HL-60 (cell line): ENCODE measurements at regions not wholly inside any gene's neighbourhood (a gene's known extent, or its start where the extent isn't known, plus 50 kb on each side); places are given as distances from the start of the nearest gene placed in this dataset.
A peak's percentile ranks its signal among the peaks of the same experiment; 100 is the strongest.

Experiments used
- DNase-seq, 2 experiments: peaks; one replicate each; pipeline ENCODE4 v3.0.0-alpha.2; 2010 to 2020; ENCODE audit warnings: low read depth in 1 of 2, low spot score in 1 of 2
- H3K27ac ChIP-seq: fragments of 250-450 bp; sonication (Bioruptor Pico); replicated peaks from 2 replicates; pipeline ENCODE4 v1.5.1; 2020; ENCODE audit warnings: mild to moderate bottlenecking, moderate library complexity
- H3K27me3 ChIP-seq: fragments of 250-450 bp; sonication (Bioruptor Pico); 2 replicates; pipeline ENCODE4 v1.5.1; 2021; ENCODE audit warnings: mild to moderate bottlenecking, moderate library complexity; ENCODE audit not compliant: insufficient read depth, poor library complexity, severe bottlenecking
- H3K4me3 ChIP-seq: replicated peaks from 2 replicates; pipeline ENCODE4 v1.5.1; 2011; ENCODE audit warnings: mild to moderate bottlenecking, control low read depth, low read length; ENCODE audit not compliant: insufficient read depth
- GABPA ChIP-seq: IDR thresholded peaks from 2 replicates; pipeline ENCODE4 v1.6.1; 2012; ENCODE audit warnings: low read depth
- POLR2AphosphoS5 ChIP-seq: IDR thresholded peaks from 2 replicates; pipeline ENCODE4 v1.6.1; 2012; ENCODE audit warnings: low read depth
- SPI1 ChIP-seq: IDR thresholded peaks from 2 replicates; pipeline ENCODE4 v1.6.1; 2012; ENCODE audit warnings: low read depth, mild to moderate bottlenecking, borderline replicate concordance
- TF ChIP-seq, protein P1 (sequence below): IDR thresholded peaks from 2 replicates; pipeline ENCODE4 v1.6.1; 2012; ENCODE audit warnings: low read depth; ENCODE audit not compliant: insufficient replicate concordance
- TF ChIP-seq, protein P2 (sequence below): IDR thresholded peaks from one replicate; pipeline ENCODE4 v1.5.1; 2011; ENCODE audit warnings: low read length, control low read depth, inconsistent platforms; ENCODE audit not compliant: insufficient read depth

DNA sequence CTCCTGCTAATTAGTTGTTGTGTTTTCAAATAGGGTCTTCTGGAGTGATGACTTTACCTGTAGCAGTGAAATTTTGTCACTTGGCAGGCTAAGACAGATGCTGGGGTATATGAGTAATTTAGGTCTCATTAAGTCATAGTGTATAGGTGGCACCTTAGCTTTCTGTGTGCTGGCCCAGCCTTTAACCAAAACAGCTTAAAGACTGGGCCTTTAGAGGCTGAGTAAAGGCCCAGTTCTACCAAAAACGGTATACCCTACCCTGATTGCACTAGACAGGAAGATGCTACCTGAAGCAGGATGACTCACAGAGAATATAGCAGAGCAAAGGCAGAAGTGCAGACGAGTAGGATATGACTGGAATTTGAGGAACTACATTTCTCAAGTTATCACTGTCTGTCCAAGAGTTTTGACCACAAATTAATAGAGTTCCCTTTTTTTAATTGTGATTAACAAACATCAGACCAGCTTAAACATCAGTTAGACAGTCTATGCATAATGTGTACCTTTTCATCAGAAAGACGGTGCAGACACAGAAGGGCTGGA, 337.9 kb upstream of the SALL3 start:
- TF ChIP-seq GABPA (no peak), SPI1 (peak; percentile 96), POLR2AphosphoS5 (no peak)
- TF ChIP-seq, protein P1, sequence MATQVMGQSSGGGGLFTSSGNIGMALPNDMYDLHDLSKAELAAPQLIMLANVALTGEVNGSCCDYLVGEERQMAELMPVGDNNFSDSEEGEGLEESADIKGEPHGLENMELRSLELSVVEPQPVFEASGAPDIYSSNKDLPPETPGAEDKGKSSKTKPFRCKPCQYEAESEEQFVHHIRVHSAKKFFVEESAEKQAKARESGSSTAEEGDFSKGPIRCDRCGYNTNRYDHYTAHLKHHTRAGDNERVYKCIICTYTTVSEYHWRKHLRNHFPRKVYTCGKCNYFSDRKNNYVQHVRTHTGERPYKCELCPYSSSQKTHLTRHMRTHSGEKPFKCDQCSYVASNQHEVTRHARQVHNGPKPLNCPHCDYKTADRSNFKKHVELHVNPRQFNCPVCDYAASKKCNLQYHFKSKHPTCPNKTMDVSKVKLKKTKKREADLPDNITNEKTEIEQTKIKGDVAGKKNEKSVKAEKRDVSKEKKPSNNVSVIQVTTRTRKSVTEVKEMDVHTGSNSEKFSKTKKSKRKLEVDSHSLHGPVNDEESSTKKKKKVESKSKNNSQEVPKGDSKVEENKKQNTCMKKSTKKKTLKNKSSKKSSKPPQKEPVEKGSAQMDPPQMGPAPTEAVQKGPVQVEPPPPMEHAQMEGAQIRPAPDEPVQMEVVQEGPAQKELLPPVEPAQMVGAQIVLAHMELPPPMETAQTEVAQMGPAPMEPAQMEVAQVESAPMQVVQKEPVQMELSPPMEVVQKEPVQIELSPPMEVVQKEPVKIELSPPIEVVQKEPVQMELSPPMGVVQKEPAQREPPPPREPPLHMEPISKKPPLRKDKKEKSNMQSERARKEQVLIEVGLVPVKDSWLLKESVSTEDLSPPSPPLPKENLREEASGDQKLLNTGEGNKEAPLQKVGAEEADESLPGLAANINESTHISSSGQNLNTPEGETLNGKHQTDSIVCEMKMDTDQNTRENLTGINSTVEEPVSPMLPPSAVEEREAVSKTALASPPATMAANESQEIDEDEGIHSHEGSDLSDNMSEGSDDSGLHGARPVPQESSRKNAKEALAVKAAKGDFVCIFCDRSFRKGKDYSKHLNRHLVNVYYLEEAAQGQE, result no peak
- TF ChIP-seq, protein P2, sequence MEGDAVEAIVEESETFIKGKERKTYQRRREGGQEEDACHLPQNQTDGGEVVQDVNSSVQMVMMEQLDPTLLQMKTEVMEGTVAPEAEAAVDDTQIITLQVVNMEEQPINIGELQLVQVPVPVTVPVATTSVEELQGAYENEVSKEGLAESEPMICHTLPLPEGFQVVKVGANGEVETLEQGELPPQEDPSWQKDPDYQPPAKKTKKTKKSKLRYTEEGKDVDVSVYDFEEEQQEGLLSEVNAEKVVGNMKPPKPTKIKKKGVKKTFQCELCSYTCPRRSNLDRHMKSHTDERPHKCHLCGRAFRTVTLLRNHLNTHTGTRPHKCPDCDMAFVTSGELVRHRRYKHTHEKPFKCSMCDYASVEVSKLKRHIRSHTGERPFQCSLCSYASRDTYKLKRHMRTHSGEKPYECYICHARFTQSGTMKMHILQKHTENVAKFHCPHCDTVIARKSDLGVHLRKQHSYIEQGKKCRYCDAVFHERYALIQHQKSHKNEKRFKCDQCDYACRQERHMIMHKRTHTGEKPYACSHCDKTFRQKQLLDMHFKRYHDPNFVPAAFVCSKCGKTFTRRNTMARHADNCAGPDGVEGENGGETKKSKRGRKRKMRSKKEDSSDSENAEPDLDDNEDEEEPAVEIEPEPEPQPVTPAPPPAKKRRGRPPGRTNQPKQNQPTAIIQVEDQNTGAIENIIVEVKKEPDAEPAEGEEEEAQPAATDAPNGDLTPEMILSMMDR, result no peak
- Histone ChIP-seq H3K4me3 (no peak overlapping the region), H3K27ac (no peak overlapping the region), H3K27me3 (no peaks in the 10 kb centered on the region)
- peak; percentile 11 to 81 for DNase-seq

DNA sequence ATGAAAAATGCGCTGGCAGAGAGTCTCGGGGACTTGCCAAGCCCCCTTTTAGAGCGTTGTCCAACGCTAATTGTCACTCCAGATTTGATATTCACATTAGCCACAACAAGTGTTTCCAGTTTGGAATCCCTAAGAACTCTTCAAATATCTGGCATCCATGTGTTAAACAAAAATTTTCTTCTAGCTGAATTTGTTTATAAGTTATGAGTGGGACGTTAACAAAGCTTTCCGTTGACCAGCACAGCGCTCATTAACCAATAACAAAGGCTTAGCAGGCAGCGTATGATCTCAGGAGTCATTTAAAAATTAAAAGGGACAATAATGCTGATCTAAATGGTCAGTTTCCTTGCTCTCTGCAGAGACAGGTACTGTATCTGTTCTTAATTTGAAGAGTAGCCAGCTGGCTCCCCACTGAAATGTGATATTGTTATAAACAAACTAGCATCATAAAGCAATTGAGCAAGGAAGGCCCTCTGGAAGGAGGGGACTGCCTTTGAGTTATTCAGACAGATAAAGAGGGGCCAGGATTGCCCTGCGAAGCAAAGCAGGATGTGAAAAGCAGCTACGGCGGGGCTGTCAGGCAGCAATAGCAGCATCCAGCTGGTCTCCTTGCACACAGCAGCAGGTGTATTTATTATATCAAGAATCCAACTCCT, 337.2 kb upstream of the SALL3 start:
- Histone ChIP-seq H3K27ac (peak overlapping the region; percentile 26), H3K4me3 (no peak overlapping the region), H3K27me3 (no peaks in the 10 kb centered on the region)
- TF ChIP-seq GABPA (no peak), SPI1 (no peak), POLR2AphosphoS5 (no peak)
- TF ChIP-seq, protein P2, result no peak
- TF ChIP-seq, protein P1, result no peak
- DNase-seq, result no peak

DNA sequence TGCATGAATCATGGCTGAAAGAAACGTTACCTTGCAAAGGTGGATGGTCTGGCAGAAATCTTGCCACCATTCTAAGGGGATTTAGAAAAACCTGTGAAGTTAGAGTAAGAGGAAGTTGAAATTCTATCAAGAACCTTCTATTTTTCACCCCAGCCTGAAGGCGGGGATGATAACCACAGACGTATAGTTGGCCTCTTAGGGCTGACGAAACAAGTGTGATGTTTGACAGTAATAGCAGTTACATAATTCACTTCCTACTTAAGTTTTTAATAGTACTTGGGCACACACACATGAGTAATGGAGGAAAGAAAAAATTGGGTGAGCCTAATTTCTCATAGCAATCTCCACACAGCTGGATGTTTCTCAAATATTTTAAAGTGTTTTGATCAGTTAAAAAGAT, 336.6 kb upstream of the SALL3 start:
- Histone ChIP-seq H3K4me3 (no peak overlapping the region), H3K27me3 (no peaks in the 10 kb centered on the region), H3K27ac (peak overlapping the region; percentile 26)
- TF ChIP-seq, protein P1, result no peak
- TF ChIP-seq POLR2AphosphoS5 (peak; percentile 28; the same call in 1 of the 2 replicates), GABPA (no peak), SPI1 (peak; percentile 65; the same call in 1 of the 2 replicates)
- TF ChIP-seq, protein P2, result no peak
- peak; percentile 94 to 96 for DNase-seq
